ENCODE measurements at regions not wholly inside any gene's neighbourhood (a gene's known extent, or its start where the extent isn't known, plus 50 kb on each side); places are given as distances from the start of the nearest gene placed in this dataset.

DNA sequence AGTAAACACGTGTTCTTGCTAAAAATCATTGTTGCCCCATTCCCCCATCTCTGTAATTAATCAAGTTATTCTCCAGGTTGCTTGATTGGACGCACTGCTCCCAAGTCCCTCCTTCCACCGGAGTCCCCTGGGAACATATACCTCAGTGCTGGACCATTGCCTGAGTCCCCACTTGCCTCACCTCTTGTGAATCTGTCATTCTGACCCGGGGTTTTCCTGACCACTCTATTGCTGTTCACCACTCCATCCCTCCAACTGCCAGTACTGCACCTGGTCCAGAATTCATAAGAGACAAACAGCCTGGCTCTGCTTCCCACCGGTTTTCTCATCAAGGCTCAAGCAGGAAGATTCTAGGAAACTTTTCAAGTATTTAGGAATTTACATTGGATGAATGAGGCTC is 555.9 kb downstream of the VRK1 start:
- TF ChIP-seq, protein P1, sequence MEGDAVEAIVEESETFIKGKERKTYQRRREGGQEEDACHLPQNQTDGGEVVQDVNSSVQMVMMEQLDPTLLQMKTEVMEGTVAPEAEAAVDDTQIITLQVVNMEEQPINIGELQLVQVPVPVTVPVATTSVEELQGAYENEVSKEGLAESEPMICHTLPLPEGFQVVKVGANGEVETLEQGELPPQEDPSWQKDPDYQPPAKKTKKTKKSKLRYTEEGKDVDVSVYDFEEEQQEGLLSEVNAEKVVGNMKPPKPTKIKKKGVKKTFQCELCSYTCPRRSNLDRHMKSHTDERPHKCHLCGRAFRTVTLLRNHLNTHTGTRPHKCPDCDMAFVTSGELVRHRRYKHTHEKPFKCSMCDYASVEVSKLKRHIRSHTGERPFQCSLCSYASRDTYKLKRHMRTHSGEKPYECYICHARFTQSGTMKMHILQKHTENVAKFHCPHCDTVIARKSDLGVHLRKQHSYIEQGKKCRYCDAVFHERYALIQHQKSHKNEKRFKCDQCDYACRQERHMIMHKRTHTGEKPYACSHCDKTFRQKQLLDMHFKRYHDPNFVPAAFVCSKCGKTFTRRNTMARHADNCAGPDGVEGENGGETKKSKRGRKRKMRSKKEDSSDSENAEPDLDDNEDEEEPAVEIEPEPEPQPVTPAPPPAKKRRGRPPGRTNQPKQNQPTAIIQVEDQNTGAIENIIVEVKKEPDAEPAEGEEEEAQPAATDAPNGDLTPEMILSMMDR (conservative IDR thresholded peaks at IDR 0.05): no peak
- H3K27ac ChIP-seq: no peak overlapping the region

DNA sequence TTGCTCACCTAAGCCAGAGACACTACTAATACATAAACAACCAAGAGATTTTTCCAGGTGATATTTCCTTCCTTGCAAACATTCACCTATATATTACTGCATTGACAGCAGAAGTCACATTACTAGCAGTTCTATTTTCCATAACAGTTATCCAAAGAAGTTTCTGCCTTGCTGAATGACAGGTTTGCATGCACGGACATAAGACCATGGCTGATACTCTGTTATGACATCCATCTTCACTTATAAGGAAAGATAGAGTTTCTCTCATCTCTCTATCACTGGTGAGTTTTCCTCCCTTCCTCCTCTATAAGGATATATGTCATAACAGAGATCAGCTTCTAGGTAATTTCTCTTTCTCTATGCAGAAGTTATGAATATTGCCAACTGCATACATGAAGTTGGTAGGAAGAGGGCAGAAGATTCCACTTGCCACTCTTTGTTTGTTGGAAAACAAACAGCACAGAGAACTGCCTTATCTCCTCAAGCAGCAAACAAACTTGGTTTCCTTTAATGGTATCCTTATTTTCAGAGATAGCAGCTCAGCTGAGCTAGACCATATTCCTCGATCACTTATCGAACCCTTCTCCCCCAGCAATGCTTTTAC is 557.0 kb downstream of the VRK1 start:
- no peak overlapping the region for H3K27ac ChIP-seq
- TF ChIP-seq, protein P1 (conservative IDR thresholded peaks at IDR 0.05): no peak

DNA sequence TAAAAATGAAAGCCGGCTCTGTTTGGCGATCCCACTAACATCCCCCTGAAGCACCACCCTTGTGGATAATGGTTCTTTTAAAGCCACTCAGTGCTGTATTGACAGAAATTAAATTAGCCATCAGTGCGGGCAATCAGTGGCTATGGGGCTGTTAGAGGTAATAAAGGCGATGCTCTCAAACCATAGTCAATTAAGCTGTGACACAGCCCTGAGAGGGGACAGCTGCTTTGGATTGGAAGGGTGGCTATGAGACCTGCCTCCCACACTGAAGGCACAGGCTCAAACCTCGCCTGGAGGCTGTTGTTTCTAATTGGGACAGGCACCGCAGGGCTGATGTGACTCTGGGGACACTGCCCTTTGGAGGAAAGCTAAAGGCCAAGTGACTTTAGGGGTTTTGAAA is 562.2 kb downstream of the VRK1 start:
- TF ChIP-seq, protein P1 (conservative IDR thresholded peaks at IDR 0.05): no peak
- no peak overlapping the region for H3K27ac ChIP-seq

DNA sequence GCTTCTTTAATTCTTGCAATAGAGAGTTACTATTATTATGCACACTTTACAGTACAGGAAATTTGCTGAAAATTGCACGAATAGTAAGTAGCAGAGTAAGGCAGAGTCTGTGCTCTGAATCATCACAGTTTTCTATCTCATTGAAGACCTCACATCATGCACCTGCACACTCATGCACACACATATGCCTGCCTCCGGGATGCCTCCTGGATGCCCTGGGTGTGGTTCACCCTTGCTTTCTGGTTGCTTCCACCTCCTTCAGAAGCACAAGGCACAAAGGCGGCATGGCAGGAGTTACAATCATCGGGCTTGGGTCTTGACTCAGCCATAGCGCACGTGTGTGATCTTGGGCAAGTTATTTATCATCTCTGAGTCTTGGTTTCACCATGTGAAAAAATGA is 564.0 kb downstream of the VRK1 start:
- TF ChIP-seq, protein P1 (conservative IDR thresholded peaks at IDR 0.05): no peak
- no peak overlapping the region for H3K27ac ChIP-seq

DNA sequence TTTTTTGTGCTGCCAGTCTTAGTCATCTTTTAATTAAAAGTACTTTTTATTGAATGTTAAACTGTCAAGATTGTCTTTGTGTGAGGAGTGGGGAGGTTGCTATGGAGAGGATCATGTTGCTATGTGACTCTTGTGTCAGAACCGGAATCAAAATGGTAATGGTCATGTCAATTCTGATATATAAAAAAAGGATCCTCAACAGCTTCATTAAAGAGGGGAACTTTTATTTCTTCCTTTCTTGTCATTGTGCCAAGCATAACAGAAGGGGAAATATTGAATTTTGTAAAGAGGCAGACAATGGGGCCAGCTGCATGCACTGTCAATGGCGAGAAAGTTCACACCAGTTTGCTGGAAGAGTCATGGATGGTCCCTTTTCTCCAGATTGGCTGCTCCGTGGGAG is 564.8 kb downstream of the VRK1 start:
- TF ChIP-seq, protein P1 (conservative IDR thresholded peaks at IDR 0.05): no peak
- no peak overlapping the region for H3K27ac ChIP-seq

DNA sequence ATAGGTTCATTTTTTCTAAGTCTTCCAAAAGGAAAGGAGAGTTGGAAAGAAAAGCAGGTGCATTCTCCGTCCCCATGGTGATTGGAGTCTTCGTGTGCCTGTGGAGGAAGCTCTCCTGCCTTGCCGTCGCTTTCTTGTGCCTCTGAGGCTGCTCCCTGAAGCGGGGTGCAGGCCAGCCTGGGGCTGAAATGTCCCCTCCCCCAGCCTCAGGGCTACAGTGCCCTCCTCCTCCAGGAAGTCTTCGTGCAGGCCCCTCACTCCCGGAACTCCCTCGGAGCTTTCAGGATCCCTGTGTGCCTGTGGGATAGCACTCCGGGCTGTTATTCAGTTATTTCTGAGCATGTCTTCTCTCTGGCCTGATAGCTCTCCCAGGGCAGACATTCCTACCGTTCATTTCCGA is 569.2 kb downstream of the VRK1 start:
- TF ChIP-seq, protein P1 (conservative IDR thresholded peaks at IDR 0.05): no peak
- no peak overlapping the region for H3K27ac ChIP-seq

DNA sequence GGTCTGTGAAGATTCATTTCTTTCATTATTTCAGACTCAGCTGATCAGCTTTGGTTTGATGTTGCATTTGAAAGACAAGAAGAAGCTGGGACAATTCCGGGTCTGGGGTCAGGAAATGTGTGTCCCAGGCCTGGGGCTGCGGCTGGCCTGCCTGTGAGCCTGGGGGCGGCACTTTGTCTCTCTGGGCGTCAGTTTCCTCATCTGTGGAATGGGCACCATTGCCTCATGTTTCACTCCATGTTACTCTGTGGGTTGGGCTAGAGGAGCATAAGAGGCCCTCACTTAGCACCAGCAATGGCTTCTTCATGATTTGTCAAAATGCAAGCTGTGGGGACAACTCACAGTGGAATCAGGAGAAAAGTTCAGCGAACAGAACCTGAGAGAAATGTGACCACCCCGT is 570.1 kb downstream of the VRK1 start:
- no peak overlapping the region for H3K27ac ChIP-seq
- TF ChIP-seq, protein P1 (conservative IDR thresholded peaks at IDR 0.05): no peak
